ENCODE measurements at regions not wholly inside any gene's neighbourhood (a gene's known extent, or its start where the extent isn't known, plus 50 kb on each side); places are given as distances from the start of the nearest gene placed in this dataset.

GRCh38 chr7:12970626-12971025 is 283.2 kb downstream of the ARL4A start:
- DNase-seq (ENCODE audit: insufficient read length, low spot score) = no peak
- FAIRE-seq = no peak

GRCh38 chr7:12974451-12975166 is 287.2 kb downstream of the ARL4A start:
- FAIRE-seq = no peak
- DNase-seq (ENCODE audit: insufficient read length, low spot score) = no peak

GRCh38 chr7:12975412-12975811 is 288.0 kb downstream of the ARL4A start:
- FAIRE-seq (no peak), DNase-seq (ENCODE audit: insufficient read length, low spot score) (no peak)

DNA sequence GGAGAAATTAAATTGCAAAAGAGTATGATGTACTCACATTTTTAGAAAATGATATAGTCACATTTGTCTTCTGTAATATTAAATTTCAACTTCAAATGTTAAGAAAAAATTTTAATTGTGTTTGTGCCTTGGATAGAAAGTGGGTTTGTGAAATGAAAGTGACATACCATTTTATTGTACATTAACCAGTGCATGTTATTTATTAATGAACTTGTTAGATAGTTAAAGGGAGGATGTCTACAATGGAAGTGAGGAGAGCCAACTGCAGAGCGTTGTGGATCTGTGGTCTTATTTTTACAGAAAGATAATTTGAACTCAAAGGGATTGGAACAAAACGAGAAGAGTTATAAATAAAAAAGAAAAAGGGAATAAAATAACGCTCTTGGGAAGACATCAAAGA is 291.7 kb downstream of the ARL4A start:
- DNase-seq (ENCODE audit: insufficient read length, low spot score) = no peak
- no peak for FAIRE-seq

DNA sequence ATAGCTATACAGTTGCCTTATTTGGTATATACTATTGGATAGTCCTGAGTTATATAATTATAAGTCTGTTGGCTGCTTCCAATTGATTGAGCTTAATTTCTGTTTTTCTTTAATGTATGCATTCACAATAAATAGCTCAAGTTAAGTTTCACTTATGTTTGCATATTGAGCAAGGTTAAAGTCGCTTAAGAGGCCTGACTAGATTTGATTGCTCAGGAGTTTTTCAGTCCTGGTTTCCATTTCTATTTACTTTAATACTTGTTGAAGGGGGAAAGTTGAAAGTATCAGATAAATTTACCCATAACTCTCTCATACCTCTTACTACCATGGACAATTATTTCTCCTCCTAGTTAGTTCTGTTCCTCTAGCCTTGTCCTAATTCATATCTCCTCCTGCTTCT is 294.7 kb downstream of the ARL4A start:
- FAIRE-seq (no peak), DNase-seq (ENCODE audit: insufficient read length, low spot score) (no peak)

DNA sequence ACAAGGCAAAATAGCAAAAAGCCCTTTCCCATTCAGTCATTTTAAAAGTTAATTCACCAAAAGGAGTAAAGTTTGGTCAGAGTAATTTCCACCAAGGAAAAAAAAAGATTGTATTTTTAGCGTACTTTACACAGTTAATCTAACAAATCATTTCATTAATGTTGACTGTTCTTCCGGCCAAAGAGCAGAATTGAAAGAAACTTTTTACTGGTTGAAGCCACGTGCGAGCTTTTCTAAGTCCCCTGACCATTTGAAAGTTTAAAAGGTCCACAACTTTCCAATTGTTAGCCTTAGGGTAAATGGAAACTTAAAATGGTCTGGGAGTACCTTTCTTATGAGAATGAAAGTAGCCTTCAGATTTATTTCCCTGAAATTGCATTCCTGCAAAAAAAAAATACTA is 296.7 kb downstream of the ARL4A start:
- no peak for DNase-seq (ENCODE audit: insufficient read length, low spot score)
- FAIRE-seq = no peak

DNA sequence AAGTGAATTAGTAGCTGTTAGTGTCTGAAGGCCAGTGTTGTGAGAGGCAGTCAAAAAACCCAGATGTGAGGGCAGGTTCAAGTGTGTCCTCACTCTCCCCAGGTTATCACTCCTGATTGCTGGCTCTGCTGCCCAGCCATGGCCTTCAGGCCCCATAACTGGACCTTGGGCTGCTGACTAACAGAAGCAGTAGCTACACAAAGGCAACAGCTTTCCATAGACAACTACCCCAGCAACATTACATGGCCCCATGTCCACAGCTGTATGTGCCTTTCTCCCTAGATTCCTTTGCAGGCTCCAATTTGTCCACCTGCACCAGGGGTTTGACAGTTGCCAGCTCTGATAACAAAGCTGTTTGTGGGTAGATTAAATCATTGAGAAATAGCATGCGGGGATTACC is 297.8 kb downstream of the ARL4A start:
- FAIRE-seq = no peak

GRCh38 chr7:12985752-12986151 is 298.3 kb downstream of the ARL4A start:
- FAIRE-seq = no peak
- no peak for DNase-seq (ENCODE audit: insufficient read length, low spot score)

More for the DNA sequence above, 297.8 kb downstream of the ARL4A start:
- DNase-seq (ENCODE audit: insufficient read length, low spot score) = no peak

- FAIRE-seq = no peak
- DNase-seq (ENCODE audit: insufficient read length, low spot score) = no peak
Measured at GRCh38 chr7:12987238-12987637, 299.8 kb downstream of the ARL4A start.

DNA sequence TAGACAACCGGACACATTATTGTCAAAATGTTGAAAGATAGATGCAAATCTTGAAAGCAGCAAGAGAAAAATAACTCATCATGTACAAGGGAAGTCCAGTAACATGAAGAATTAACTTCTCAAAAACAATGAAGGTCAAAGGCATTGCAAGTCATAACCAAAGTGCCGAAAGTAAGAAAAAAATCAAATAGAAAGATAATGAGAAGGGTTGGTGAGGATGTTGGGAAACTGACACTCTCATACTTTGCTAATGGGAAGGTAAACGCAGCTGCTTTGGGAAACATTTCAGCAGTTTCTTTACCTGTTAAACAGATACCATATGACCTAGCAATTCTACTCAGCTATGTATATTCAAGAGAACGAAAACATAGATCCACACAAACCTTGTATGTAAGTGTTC is 303.0 kb downstream of the ARL4A start:
- no peak for FAIRE-seq

DNA sequence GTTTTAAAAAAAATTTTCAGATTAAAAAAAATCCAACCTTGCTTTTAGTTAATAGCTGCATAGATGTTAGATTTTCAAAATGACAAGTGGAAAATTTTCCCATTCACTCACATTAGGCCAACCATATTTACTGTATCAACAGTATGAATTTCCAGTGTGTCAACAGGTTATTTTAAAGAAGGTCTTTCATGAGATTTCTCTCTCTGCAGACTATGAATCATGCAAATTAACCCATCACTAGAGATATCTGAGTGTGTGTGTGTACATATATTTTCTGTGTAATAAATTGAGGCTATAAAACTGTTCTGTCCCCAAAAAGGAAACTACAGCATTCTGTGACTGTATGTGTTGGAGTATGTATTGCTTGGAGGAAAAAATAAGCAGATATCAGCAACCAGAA is 305.6 kb downstream of the ARL4A start:
- no peak for FAIRE-seq
- no peak for DNase-seq (ENCODE audit: insufficient read length, low spot score)

More for the DNA sequence above, 303.0 kb downstream of the ARL4A start:
- DNase-seq (ENCODE audit: insufficient read length, low spot score) = no peak

GRCh38 chr7:12995912-12996469 is 308.6 kb downstream of the ARL4A start:
- FAIRE-seq (no peak), DNase-seq (ENCODE audit: insufficient read length, low spot score) (no peak)

DNA sequence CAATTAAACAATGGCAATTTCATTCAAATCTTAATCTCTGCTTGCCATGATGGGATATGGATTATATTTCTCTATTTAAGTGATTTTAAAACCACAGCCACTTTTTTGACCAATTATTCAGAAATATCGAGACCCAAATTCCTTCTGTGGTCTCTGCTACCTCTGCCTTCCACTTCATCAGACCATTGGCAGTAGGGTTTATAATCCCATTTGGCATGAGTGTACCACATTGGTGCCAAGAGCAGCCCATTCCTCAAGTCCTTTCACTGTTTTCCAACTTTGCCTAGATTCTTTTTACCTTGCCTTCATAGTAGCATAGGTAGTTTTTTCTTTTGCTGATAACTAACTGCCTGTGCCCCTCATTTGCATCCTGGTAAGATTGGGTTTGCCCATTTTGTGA is 319.9 kb downstream of the ARL4A start:
- FAIRE-seq = no peak
- no peak for DNase-seq (ENCODE audit: insufficient read length, low spot score)

DNA sequence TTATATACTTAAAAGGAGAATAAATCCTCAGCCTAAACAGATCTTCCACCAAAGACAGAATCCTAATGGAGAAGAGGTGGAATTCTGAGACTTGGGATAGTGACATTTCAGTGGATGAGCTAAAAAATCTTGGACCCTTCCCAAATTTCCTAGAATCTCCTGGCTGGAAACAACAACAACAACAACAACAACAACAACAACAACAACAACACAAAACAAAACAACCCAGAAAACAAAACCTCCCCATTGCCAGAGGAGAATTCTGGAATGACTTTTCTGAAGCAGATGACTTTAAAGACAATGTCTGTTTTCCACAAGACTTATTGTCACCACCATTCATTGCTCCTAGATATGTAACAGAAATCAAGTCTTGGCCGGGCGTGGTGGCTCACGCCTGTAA is 322.1 kb downstream of the ARL4A start:
- FAIRE-seq (no peak), DNase-seq (ENCODE audit: insufficient read length, low spot score) (no peak)

DNA sequence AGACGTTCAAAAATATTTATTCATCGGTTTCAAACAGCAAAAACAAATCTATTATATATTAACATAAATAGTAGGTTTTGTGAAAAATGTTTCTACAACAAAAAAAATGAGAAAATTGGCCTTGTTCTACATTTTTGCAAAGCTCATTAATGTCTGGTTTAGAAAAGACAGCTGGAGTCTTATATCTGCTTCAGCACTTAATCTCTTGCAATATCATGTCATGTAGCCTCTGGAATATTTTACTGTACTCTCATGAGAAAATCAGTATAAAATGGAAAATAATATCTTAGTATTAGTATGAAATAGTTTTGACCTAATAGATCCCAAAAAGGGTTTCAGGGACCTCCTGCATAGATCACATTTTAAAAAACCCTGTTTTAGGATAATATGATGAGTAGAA is 326.6 kb downstream of the ARL4A start:
- no peak for FAIRE-seq
- no peak for DNase-seq (ENCODE audit: insufficient read length, low spot score)

DNA sequence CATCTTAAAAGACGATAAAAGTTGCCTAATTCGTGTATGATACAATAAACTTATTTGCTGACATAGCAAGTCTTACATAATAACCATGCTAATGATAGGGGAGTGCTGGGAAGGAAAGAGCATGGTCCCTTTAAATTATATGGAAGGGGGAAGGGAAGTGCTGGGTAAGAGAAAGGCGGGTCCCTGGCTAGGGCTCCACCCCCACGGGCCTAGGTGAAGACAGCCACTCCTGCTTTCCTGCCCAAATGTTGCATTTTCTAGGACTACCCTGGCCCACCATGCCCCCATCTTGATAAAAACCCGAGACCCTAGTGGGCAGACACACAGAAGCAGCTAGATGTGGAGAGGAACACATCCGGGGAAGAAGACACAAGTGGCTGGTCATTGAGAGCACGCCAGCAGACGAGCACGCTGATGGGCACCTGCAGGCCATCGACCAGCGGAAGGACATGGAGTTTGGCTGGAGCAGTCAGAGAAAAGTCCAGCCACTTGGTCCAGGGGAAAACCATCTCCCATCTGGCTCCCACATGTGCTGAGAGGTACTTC is 328.7 kb downstream of the ARL4A start:
- FAIRE-seq (no peak), DNase-seq (ENCODE audit: insufficient read length, low spot score) (no peak)

GRCh38 chr7:13016592-13017332 is 329.3 kb downstream of the ARL4A start:
- no peak for DNase-seq (ENCODE audit: insufficient read length, low spot score)

GRCh38 chr7:13017333-13017857 is 330.0 kb downstream of the ARL4A start:
- FAIRE-seq (peak; percentile 16), DNase-seq (ENCODE audit: insufficient read length, low spot score) (peak; percentile 23)

More at GRCh38 chr7:13016592-13017332, 329.3 kb downstream of the ARL4A start:
- FAIRE-seq = no peak

DNA sequence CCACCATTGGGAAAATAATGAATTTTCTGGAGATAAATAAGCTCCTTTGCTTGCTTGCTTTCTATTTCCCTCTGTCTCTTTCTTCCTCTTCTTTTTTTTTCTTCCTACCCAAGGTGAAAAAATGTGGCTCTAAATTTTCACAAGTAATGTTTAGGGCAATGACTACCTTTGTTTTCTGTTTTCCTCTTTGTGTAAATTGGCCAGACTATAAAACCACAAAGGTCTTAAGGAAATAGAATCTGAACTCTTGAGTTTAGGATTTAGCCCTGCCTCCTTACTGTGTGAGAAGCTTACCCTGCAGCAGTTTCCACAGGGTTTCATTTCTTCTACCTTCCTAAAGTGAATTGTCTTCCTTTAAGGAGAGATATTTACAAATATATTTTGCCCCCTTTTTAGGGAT is 330.4 kb downstream of the ARL4A start:
- no peak for FAIRE-seq
- DNase-seq (ENCODE audit: insufficient read length, low spot score) = no peak

GRCh38 chr7:13021566-13022300 is 334.3 kb downstream of the ARL4A start:
- DNase-seq (ENCODE audit: insufficient read length, low spot score) (no peak), FAIRE-seq (no peak)

Measured in HTR-8/SVneo (cell line).